ENCODE measurements at regions not wholly inside any gene's neighbourhood (a gene's known extent, or its start where the extent isn't known, plus 50 kb on each side); places are given as distances from the start of the nearest gene placed in this dataset.

- DNase-seq (ENCODE audit: low read depth), result no peak
- TF ChIP-seq CTCF (conservative IDR thresholded peaks at IDR 0.05; ENCODE audit: low read depth, low read length), result no peak
These were observed 77.2 kb upstream of the ADRA2C start for GRCh38 chr4:3689006-3689405.

GRCh38 chr4:3688018-3688998 is 77.9 kb upstream of the ADRA2C start:
- no peak for TF ChIP-seq CTCF (conservative IDR thresholded peaks at IDR 0.05; ENCODE audit: low read depth, low read length)
- DNase-seq (ENCODE audit: low read depth), result no peak
- H3K4me3 ChIP-seq (ENCODE audit: low read length), result no peak overlapping the region

More at GRCh38 chr4:3689006-3689405, 77.2 kb upstream of the ADRA2C start:
- H3K4me3 ChIP-seq (ENCODE audit: low read length), result no peak overlapping the region

- H3K4me3 ChIP-seq (ENCODE audit: low read length), result no peak overlapping the region
- DNase-seq (ENCODE audit: low read depth), result no peak
- no peak for TF ChIP-seq CTCF (conservative IDR thresholded peaks at IDR 0.05; ENCODE audit: low read depth, low read length)
These were observed 78.6 kb upstream of the ADRA2C start for GRCh38 chr4:3687538-3687937.

- H3K4me3 ChIP-seq (ENCODE audit: low read length), result no peak overlapping the region
- no peak for DNase-seq (ENCODE audit: low read depth)
- no peak for TF ChIP-seq CTCF (conservative IDR thresholded peaks at IDR 0.05; ENCODE audit: low read depth, low read length)
These were observed 79.4 kb upstream of the ADRA2C start for GRCh38 chr4:3686753-3687152.

- DNase-seq (ENCODE audit: low read depth), result no peak
- H3K4me3 ChIP-seq (ENCODE audit: low read length), result no peak overlapping the region
- no peak for TF ChIP-seq CTCF (conservative IDR thresholded peaks at IDR 0.05; ENCODE audit: low read depth, low read length)
These were observed 81.0 kb upstream of the ADRA2C start for GRCh38 chr4:3685081-3685645.

GRCh38 chr4:3684546-3684945 is 81.6 kb upstream of the ADRA2C start:
- no peak overlapping the region for H3K4me3 ChIP-seq (ENCODE audit: low read length)
- TF ChIP-seq CTCF (conservative IDR thresholded peaks at IDR 0.05; ENCODE audit: low read depth, low read length), result no peak
- no peak for DNase-seq (ENCODE audit: low read depth)
